OCI-LY7 (cell line): ENCODE measurements at regions not wholly inside any gene's neighbourhood (a gene's known extent, or its start where the extent isn't known, plus 50 kb on each side); places are given as distances from the start of the nearest gene placed in this dataset.

Experiments used
- BruUV-seq: library from RNA; stranded (reverse); fragments of 400-500 nt; replicated peaks from 2 replicates; lab custom pipeline; 2021; lab: Mats Ljungman, UMichigan
- CTCF ChIA-PET: fragments of 300-600 bp; sonication (Branson Sonifier 250); formaldehyde crosslinking; loops from one replicate; lab custom pipeline; 2022; ENCODE audit warnings: antibody characterized with exemption; ENCODE audit not compliant: unreplicated experiment; lab: Charles Lee
- POLR2A ChIA-PET: fragments of 300-600 bp; sonication (Branson Sonifier 250); formaldehyde crosslinking; loops from one replicate; lab custom pipeline; 2022; ENCODE audit warnings: antibody characterized with exemption; lab: Charles Lee
- DNase-seq: peaks from one replicate; pipeline ENCODE4 v3.0.0-alpha.2; 2015; ENCODE audit warnings: low spot score
- H2AFZ ChIP-seq: fragments of 200-600 bp; sonication (generic), shearing (Covaris generic); 2 replicates; pipeline ENCODE4 v1.6.1; 2014; ENCODE audit warnings: mild to moderate bottlenecking, antibody characterized with exemption, low read length, moderate library complexity
- H3K27ac ChIP-seq: fragments of 200-600 bp; sonication (generic); 2 replicates; pipeline ENCODE4 v1.5.1; 2014; ENCODE audit warnings: mixed run types, low read depth, mild to moderate bottlenecking, moderate library complexity, low read length, inconsistent platforms; ENCODE audit not compliant: poor library complexity, severe bottlenecking
- H3K36me3 ChIP-seq: fragments of 200-600 bp; sonication (generic); 2 replicates; pipeline ENCODE4 v1.6.1; 2014; ENCODE audit warnings: mild to moderate bottlenecking, antibody characterized with exemption, low read length, moderate library complexity, mixed read lengths; ENCODE audit not compliant: insufficient read depth
- H3K4me1 ChIP-seq: fragments of 200-600 bp; sonication (generic); 2 replicates; pipeline ENCODE4 v1.5.1; 2014; ENCODE audit warnings: mild to moderate bottlenecking, low read length; ENCODE audit not compliant: insufficient read depth, poor library complexity, severe bottlenecking
- H3K4me2 ChIP-seq: fragments of 200-600 bp; sonication (generic); 2 replicates; pipeline ENCODE4 v1.6.1; 2014; ENCODE audit warnings: mild to moderate bottlenecking, low read length
- H3K4me3 ChIP-seq: fragments of 200-600 bp; sonication (generic); 2 replicates; pipeline ENCODE4 v1.5.1; 2014; ENCODE audit warnings: mild to moderate bottlenecking, low read depth, low read length; ENCODE audit not compliant: poor library complexity, severe bottlenecking
- H3K79me2 ChIP-seq: fragments of 200-600 bp; sonication (generic); 2 replicates; pipeline ENCODE4 v1.6.1; 2016; ENCODE audit warnings: low read depth, mild to moderate bottlenecking, low read length, moderate library complexity, mixed read lengths; ENCODE audit not compliant: insufficient read depth
- H3K9me2 ChIP-seq: fragments of 200-600 bp; sonication (generic); 2 replicates; pipeline ENCODE4 v1.6.1; 2016; ENCODE audit warnings: mild to moderate bottlenecking, low read length, mixed read lengths; ENCODE audit not compliant: insufficient read depth
- H3K9me3 ChIP-seq: fragments of 200-600 bp; sonication (generic); 2 replicates; pipeline ENCODE4 v1.6.1; 2014; ENCODE audit warnings: mild to moderate bottlenecking, mixed run types, low read length, mixed read lengths
- H4K20me1 ChIP-seq: fragments of 200-600 bp; sonication (generic); 2 replicates; pipeline ENCODE4 v1.6.1; 2014; ENCODE audit warnings: mild to moderate bottlenecking, antibody characterized with exemption, low read length, moderate library complexity, mixed read lengths; ENCODE audit not compliant: insufficient read depth
- CTCF ChIP-seq: fragments of 200-600 bp; sonication (generic); conservative IDR thresholded peaks from 2 replicates; pipeline ENCODE4 v1.5.1; 2014; ENCODE audit warnings: mild to moderate bottlenecking, antibody characterized with exemption, low read length, moderate library complexity, mixed read lengths
- EZH2phosphoT487 ChIP-seq: fragments of 200-600 bp; sonication (generic); IDR thresholded peaks from 2 replicates; pipeline ENCODE4 v1.6.1; 2018; ENCODE audit warnings: low read depth, borderline replicate concordance, mild to moderate bottlenecking, mixed run types, antibody characterized with exemption, low read length, moderate library complexity, mixed read lengths
- intact Hi-C: fragments of 100-400 bp; cut with micrococcal nuclease; formaldehyde crosslinking; loops from one replicate; pipeline ENCODE4 v1.10.0; 2022; ENCODE audit not compliant: unreplicated experiment

- BruUV-seq = no TSS peak
- H3K36me3 ChIP-seq = no peaks in the 10 kb centered on the region
- no peak overlapping the region for H3K4me2 ChIP-seq
- no peak overlapping the region for H3K27ac ChIP-seq
- H4K20me1 ChIP-seq = no peaks in the 10 kb centered on the region
- TF ChIP-seq CTCF (no peak), EZH2phosphoT487 (no peak)
- no peak overlapping the region for H2AFZ ChIP-seq
- H3K4me3 ChIP-seq = no peak overlapping the region
- no peaks in the 10 kb centered on the region for H3K9me2 ChIP-seq
- ChIA-PET CTCF (no interaction called here), POLR2A (no interaction called here)
- no peaks in the 10 kb centered on the region for H3K4me1 ChIP-seq
- no peaks in the 10 kb centered on the region for H3K9me3 ChIP-seq
- no peak for DNase-seq
- intact Hi-C loops = no loop called here
- H3K79me2 ChIP-seq = no peaks in the 10 kb centered on the region
Measured at GRCh38 chr9:24766081-24766480, 220.4 kb upstream of the IZUMO3 start.

- no TSS peak for BruUV-seq
- CTCF ChIA-PET = no interaction called here
- H4K20me1 ChIP-seq = no peaks in the 10 kb centered on the region
- no peak overlapping the region for H3K4me3 ChIP-seq
- no peaks in the 10 kb centered on the region for H3K4me1 ChIP-seq
- H3K36me3 ChIP-seq = no peaks in the 10 kb centered on the region
- no peak overlapping the region for H3K27ac ChIP-seq
- no peak for DNase-seq
- no peaks in the 10 kb centered on the region for H3K9me3 ChIP-seq
- TF ChIP-seq EZH2phosphoT487 = no peak
- no peak for TF ChIP-seq CTCF
- no peak overlapping the region for H3K4me2 ChIP-seq
- intact Hi-C loops = no loop called here
- H3K9me2 ChIP-seq = no peaks in the 10 kb centered on the region
- POLR2A ChIA-PET = interaction anchor here (0.5 kb wide), 1 partner anchor 49 kb away, joined by 3 read pairs; no protein-coding TSS in a partner anchor
- no peak overlapping the region for H2AFZ ChIP-seq
- H3K79me2 ChIP-seq = no peaks in the 10 kb centered on the region
Measured at GRCh38 chr9:24765025-24765756, 219.5 kb upstream of the IZUMO3 start.

GRCh38 chr9:24738421-24738961 is 192.8 kb upstream of the IZUMO3 start:
- Histone ChIP-seq H3K27ac (no peak overlapping the region), H3K9me3 (no peaks in the 10 kb centered on the region), H3K9me2 (no peaks in the 10 kb centered on the region; the same call in 1 of the 2 replicates), H3K4me3 (no peak overlapping the region), H3K4me2 (no peak overlapping the region), H3K4me1 (no peaks in the 10 kb centered on the region), H3K36me3 (no peaks in the 10 kb centered on the region), H4K20me1 (no peaks in the 10 kb centered on the region), H2AFZ (no peak overlapping the region), H3K79me2 (no peaks in the 10 kb centered on the region)
- BruUV-seq = no TSS peak
- DNase-seq = no peak
- ChIA-PET CTCF (no interaction called here), POLR2A (no interaction called here)
- intact Hi-C loops = no loop called here
- TF ChIP-seq EZH2phosphoT487 (no peak), CTCF (no peak)
